PC-3 (cell line): ENCODE measurements at regions not wholly inside any gene's neighbourhood (a gene's known extent, or its start where the extent isn't known, plus 50 kb on each side); places are given as distances from the start of the nearest gene placed in this dataset.
"Not testable (repeated sequence)": the region's sequence is repeated elsewhere in the genome, so short reads cannot be mapped to it uniquely, and the experiment has no call there.

Experiments used
- ATAC-seq: fragments of 200-7000 bp; cut with Tn5 transposase; 2 replicates; pipeline ENCODE4 v1.9.1; 2020; ENCODE audit warnings: mild to moderate bottlenecking, moderate library complexity
- BruUV-seq: library from RNA; stranded (reverse); fragments of 400-500 nt; replicated peaks from 2 replicates; lab custom pipeline; 2021; lab: Mats Ljungman, UMichigan
- CTCF ChIA-PET: fragments of 300-600 bp; sonication (Branson Sonifier 250); formaldehyde crosslinking; loops from one replicate; lab custom pipeline; 2022; ENCODE audit warnings: antibody characterized with exemption; lab: Charles Lee
- POLR2A ChIA-PET: fragments of 300-600 bp; sonication (Branson Sonifier 250); formaldehyde crosslinking; loops from one replicate; lab custom pipeline; 2022; ENCODE audit warnings: antibody characterized with exemption; ENCODE audit not compliant: unreplicated experiment; lab: Charles Lee
- DNase-seq: peaks from one replicate; pipeline ENCODE4 v3.0.0-alpha.2; 2015
- H2AFZ ChIP-seq: fragments of 300-600 bp; sonication (generic); 2 replicates; pipeline ENCODE4 v1.6.0; 2016; ENCODE audit warnings: antibody characterized with exemption, low read length
- H3F3A ChIP-seq: fragments of 300-600 bp; sonication (generic); one replicate; pipeline ENCODE4 v1.6.0; 2017; ENCODE audit warnings: antibody characterized with exemption, low read length, control low read depth, mild to moderate bottlenecking; ENCODE audit not compliant: unreplicated experiment
- H3K27ac ChIP-seq: fragments of 300-600 bp; sonication (generic); 2 replicates; pipeline ENCODE4 v1.5.1; 2016; ENCODE audit warnings: mild to moderate bottlenecking, low read length
- H3K27me3 ChIP-seq: fragments of 300-600 bp; sonication (generic); 2 replicates; pipeline ENCODE4 v1.6.1; 2016; ENCODE audit warnings: low read length, mixed read lengths
- H3K36me3 ChIP-seq: fragments of 300-600 bp; sonication (generic); 2 replicates; pipeline ENCODE4 v1.6.1; 2016; ENCODE audit warnings: low read depth, mixed run types, low read length, mixed read lengths
- H3K4me1 ChIP-seq: fragments of 300-600 bp; sonication (generic); 2 replicates; pipeline ENCODE4 v1.5.1; 2016; ENCODE audit warnings: low read length; ENCODE audit not compliant: insufficient read depth
- H3K4me2 ChIP-seq: fragments of 300-600 bp; sonication (generic); 2 replicates; pipeline ENCODE4 v1.6.0; 2016; ENCODE audit warnings: low read length
- H3K4me3 ChIP-seq: fragments of 300-600 bp; sonication (generic); 2 replicates; pipeline ENCODE4 v1.5.1; 2016; ENCODE audit warnings: mild to moderate bottlenecking, low read length, mixed read lengths
- H3K79me2 ChIP-seq: fragments of 300-600 bp; sonication (generic); 2 replicates; pipeline ENCODE4 v1.6.1; 2017; ENCODE audit warnings: low read length, mixed read lengths
- H3K9ac ChIP-seq: fragments of 300-600 bp; sonication (generic); 2 replicates; pipeline ENCODE4 v1.6.0; 2016; ENCODE audit warnings: mild to moderate bottlenecking, low read length
- H3K9me2 ChIP-seq: fragments of 300-600 bp; sonication (generic); replicated peaks from 2 replicates; pipeline ENCODE4 v1.6.1; 2016; ENCODE audit warnings: mixed run types, low read length, mixed read lengths
- H3K9me3 ChIP-seq: fragments of 300-600 bp; sonication (generic); 2 replicates; pipeline ENCODE4 v1.6.1; 2016; ENCODE audit warnings: low read length, mixed read lengths
- H4K20me1 ChIP-seq: fragments of 300-600 bp; sonication (generic); 2 replicates; pipeline ENCODE4 v1.6.1; 2016; ENCODE audit warnings: low read length, mixed read lengths
- EZH2 ChIP-seq: fragments of 300-600 bp; sonication (generic); IDR thresholded peaks from one replicate; pipeline ENCODE4 v1.6.1; 2017; ENCODE audit warnings: antibody characterized with exemption, mild to moderate bottlenecking, low read length; ENCODE audit not compliant: unreplicated experiment
- EZH2phosphoT487 ChIP-seq: fragments of 300-600 bp; sonication (generic); IDR thresholded peaks from 2 replicates; pipeline ENCODE4 v1.6.1; 2018; ENCODE audit warnings: mild to moderate bottlenecking, antibody characterized with exemption, low read length, borderline replicate concordance
- intact Hi-C: fragments of 100-400 bp; cut with micrococcal nuclease; formaldehyde crosslinking; loops from 2 replicates; pipeline ENCODE4 v1.9.0; 2023
- TF ChIP-seq, protein P1 (sequence below): fragments of 300-600 bp; sonication (generic); conservative IDR thresholded peaks from 2 replicates; pipeline ENCODE4 v1.5.1; 2017; ENCODE audit warnings: antibody characterized with exemption, low read depth, mild to moderate bottlenecking, low read length

GRCh38 chr1:143553627-143554026, 418.2 kb downstream of the FAM72C start:
- Histone ChIP-seq H3K9ac (no peak overlapping the region), H3K9me2 (no peaks in the 10 kb centered on the region), H3K79me2 (no peaks in the 10 kb centered on the region), H3K9me3 (no peaks in the 10 kb centered on the region), H3K36me3 (no peaks in the 10 kb centered on the region), H2AFZ (no peak overlapping the region), H3K27ac (no peak overlapping the region), H3K4me3 (no peak overlapping the region), H3F3A (no peaks in the 10 kb centered on the region), H3K4me1 (no peaks in the 10 kb centered on the region), H3K27me3 (no peaks in the 10 kb centered on the region), H3K4me2 (no peak overlapping the region), H4K20me1 (no peaks in the 10 kb centered on the region)
- no TSS peak for BruUV-seq
- TF ChIP-seq EZH2 (no peak), EZH2phosphoT487 (no peak)
- TF ChIP-seq, protein P1, sequence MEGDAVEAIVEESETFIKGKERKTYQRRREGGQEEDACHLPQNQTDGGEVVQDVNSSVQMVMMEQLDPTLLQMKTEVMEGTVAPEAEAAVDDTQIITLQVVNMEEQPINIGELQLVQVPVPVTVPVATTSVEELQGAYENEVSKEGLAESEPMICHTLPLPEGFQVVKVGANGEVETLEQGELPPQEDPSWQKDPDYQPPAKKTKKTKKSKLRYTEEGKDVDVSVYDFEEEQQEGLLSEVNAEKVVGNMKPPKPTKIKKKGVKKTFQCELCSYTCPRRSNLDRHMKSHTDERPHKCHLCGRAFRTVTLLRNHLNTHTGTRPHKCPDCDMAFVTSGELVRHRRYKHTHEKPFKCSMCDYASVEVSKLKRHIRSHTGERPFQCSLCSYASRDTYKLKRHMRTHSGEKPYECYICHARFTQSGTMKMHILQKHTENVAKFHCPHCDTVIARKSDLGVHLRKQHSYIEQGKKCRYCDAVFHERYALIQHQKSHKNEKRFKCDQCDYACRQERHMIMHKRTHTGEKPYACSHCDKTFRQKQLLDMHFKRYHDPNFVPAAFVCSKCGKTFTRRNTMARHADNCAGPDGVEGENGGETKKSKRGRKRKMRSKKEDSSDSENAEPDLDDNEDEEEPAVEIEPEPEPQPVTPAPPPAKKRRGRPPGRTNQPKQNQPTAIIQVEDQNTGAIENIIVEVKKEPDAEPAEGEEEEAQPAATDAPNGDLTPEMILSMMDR = no peak
- intact Hi-C loops = no loop called here
- POLR2A ChIA-PET = no interaction called here
- ATAC-seq = no peak
- no peak for DNase-seq
- CTCF ChIA-PET = no interaction called here

GRCh38 chr1:143504703-143505102, 467.1 kb downstream of the FAM72C start:
- H3K27ac ChIP-seq, POLR2A ChIA-PET, H3K36me3 ChIP-seq, H2AFZ ChIP-seq, H3K9me2 ChIP-seq, BruUV-seq, H3F3A ChIP-seq, H3K27me3 ChIP-seq, H3K79me2 ChIP-seq, ATAC-seq, H4K20me1 ChIP-seq, H3K4me1 ChIP-seq, DNase-seq, CTCF ChIA-PET, H3K9ac ChIP-seq, H3K4me3 ChIP-seq, H3K4me2 ChIP-seq, H3K9me3 ChIP-seq, intact Hi-C loops: not testable (repeated sequence)

GRCh38 chr1:143504080-143504479, 467.7 kb downstream of the FAM72C start:
- CTCF ChIA-PET = not testable (repeated sequence)

GRCh38 chr1:143503048-143503447, 468.7 kb downstream of the FAM72C start:
- BruUV-seq, intact Hi-C loops, H4K20me1 ChIP-seq: not testable (repeated sequence)

More at GRCh38 chr1:143504080-143504479, 467.7 kb downstream of the FAM72C start:
- H3K4me3 ChIP-seq, H3K4me2 ChIP-seq, H3K27me3 ChIP-seq, POLR2A ChIA-PET, intact Hi-C loops, H2AFZ ChIP-seq, H3K36me3 ChIP-seq, H3K9ac ChIP-seq, H3K9me2 ChIP-seq, DNase-seq, ATAC-seq, H3K79me2 ChIP-seq, H3K27ac ChIP-seq, H3F3A ChIP-seq, H3K9me3 ChIP-seq, BruUV-seq, H3K4me1 ChIP-seq, H4K20me1 ChIP-seq: not testable (repeated sequence)

DNA sequence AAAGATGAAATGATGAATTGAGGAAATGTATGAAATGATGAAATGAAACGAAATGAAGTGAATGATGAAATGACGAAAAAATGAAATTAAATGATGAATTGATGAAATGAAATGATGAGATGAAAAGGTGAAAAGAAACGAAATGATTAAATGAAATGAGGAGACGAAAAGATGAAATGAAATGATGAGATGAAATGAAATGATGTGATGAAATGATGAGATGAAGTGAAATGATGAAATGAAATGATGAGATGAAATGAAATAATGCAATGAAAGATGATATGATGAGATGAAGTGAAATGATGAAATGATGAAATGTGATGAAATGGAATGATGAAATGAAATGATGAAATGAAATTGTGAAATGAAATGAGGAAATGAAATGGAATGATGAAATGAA, 469.7 kb downstream of the FAM72C start:
- H3K36me3 ChIP-seq, H3K79me2 ChIP-seq, H3K4me2 ChIP-seq, H3K9ac ChIP-seq, H3K4me3 ChIP-seq, H3F3A ChIP-seq, H2AFZ ChIP-seq, DNase-seq, ATAC-seq, H4K20me1 ChIP-seq, BruUV-seq, POLR2A ChIA-PET, H3K9me3 ChIP-seq, H3K27me3 ChIP-seq, H3K27ac ChIP-seq, CTCF ChIA-PET, intact Hi-C loops, H3K4me1 ChIP-seq, H3K9me2 ChIP-seq: not testable (repeated sequence)

More at GRCh38 chr1:143503048-143503447, 468.7 kb downstream of the FAM72C start:
- H3K9ac ChIP-seq, H3K4me3 ChIP-seq, H2AFZ ChIP-seq, CTCF ChIA-PET, H3K9me3 ChIP-seq, H3K79me2 ChIP-seq, H3F3A ChIP-seq, H3K36me3 ChIP-seq, H3K4me1 ChIP-seq, H3K9me2 ChIP-seq, H3K27ac ChIP-seq, DNase-seq, H3K27me3 ChIP-seq, ATAC-seq, POLR2A ChIA-PET, H3K4me2 ChIP-seq: not testable (repeated sequence)
